GM12891 (cell line): ENCODE measurements at regions not wholly inside any gene's neighbourhood (a gene's known extent, or its start where the extent isn't known, plus 50 kb on each side); places are given as distances from the start of the nearest gene placed in this dataset.

Source experiments
- DNase-seq: peaks from one replicate; pipeline ENCODE4 v3.0.0; 2011; ENCODE audit warnings: low spot score; ENCODE audit not compliant: insufficient read length
- FAIRE-seq: peaks from 2 replicates; lab custom pipeline; 2011; peaks lifted over from hg19 to GRCh38; lab: Jason Lieb, UNC
- PAX5 ChIP-seq: IDR thresholded peaks from 2 replicates; pipeline ENCODE4 v1.6.1; 2011; ENCODE audit warnings: low read length, moderate library complexity, mild to moderate bottlenecking; ENCODE audit not compliant: insufficient read depth, severe bottlenecking
- POLR2A ChIP-seq: IDR thresholded peaks from 2 replicates; pipeline ENCODE4 v1.6.1; 2011; ENCODE audit warnings: low read depth, low read length, control low read depth
- POLR2AphosphoS5 ChIP-seq: IDR thresholded peaks from 2 replicates; pipeline ENCODE4 v1.6.1; 2011; ENCODE audit warnings: low read depth, low read length, control low read depth
- POU2F2 ChIP-seq: IDR thresholded peaks from 2 replicates; pipeline ENCODE4 v1.6.1; 2011; ENCODE audit warnings: low read depth, mild to moderate bottlenecking, control low read depth, low read length, moderate library complexity
- SPI1 ChIP-seq: IDR thresholded peaks from 2 replicates; pipeline ENCODE4 v1.6.1; 2011; ENCODE audit warnings: low read depth, low read length, control low read depth
- TAF1 ChIP-seq: IDR thresholded peaks from 2 replicates; pipeline ENCODE4 v1.6.1; 2011; ENCODE audit warnings: low read depth, low read length, control low read depth

- no peak for DNase-seq
- peak; percentile 78 for FAIRE-seq
- no peak for TF ChIP-seq POLR2A
- no peak for TF ChIP-seq TAF1
- TF ChIP-seq POLR2AphosphoS5: no peak
- no peak for TF ChIP-seq PAX5
- no peak for TF ChIP-seq POU2F2
- no peak for TF ChIP-seq SPI1
These were observed 59.9 kb downstream of the RTL9 start for GRCh38 chrX:110418316-110419235.

- DNase-seq: no peak
- no peak for FAIRE-seq
- TF ChIP-seq PAX5 (no peak), TAF1 (no peak), SPI1 (no peak), POLR2A (no peak), POLR2AphosphoS5 (no peak), POU2F2 (no peak)
These were observed 60.9 kb downstream of the RTL9 start for GRCh38 chrX:110419512-110419911.

GRCh38 chrX:110420771-110421499 lies 62.3 kb downstream of the RTL9 start:
- DNase-seq: no peak
- TF ChIP-seq POLR2AphosphoS5 (no peak), POU2F2 (no peak), SPI1 (no peak), PAX5 (no peak), TAF1 (no peak), POLR2A (no peak)
- peak; percentile 88 for FAIRE-seq

- TF ChIP-seq SPI1 (no peak), TAF1 (no peak), POLR2A (no peak), PAX5 (no peak), POU2F2 (no peak), POLR2AphosphoS5 (no peak)
- FAIRE-seq (no peak), DNase-seq (no peak)
These were observed 63.1 kb downstream of the RTL9 start for GRCh38 chrX:110421500-110422455.

- no peak for DNase-seq
- FAIRE-seq: no peak
- no peak for TF ChIP-seq POU2F2
- TF ChIP-seq POLR2A: no peak
These were observed 66.8 kb downstream of the RTL9 start for GRCh38 chrX:110425222-110426154.

GRCh38 chrX:110426155-110426504 lies 67.5 kb downstream of the RTL9 start:
- TF ChIP-seq PAX5 (no peak), TAF1 (no peak), POLR2A (no peak), POLR2AphosphoS5 (no peak), POU2F2 (no peak), SPI1 (no peak)
- FAIRE-seq: no peak
- DNase-seq: no peak

GRCh38 chrX:110427076-110427475 lies 68.4 kb downstream of the RTL9 start:
- no peak for DNase-seq
- TF ChIP-seq PAX5 (no peak), POU2F2 (no peak), POLR2A (no peak), TAF1 (no peak), SPI1 (no peak), POLR2AphosphoS5 (no peak)
- no peak for FAIRE-seq

GRCh38 chrX:110428144-110428543 lies 69.5 kb downstream of the RTL9 start:
- DNase-seq (no peak), FAIRE-seq (no peak)
- TF ChIP-seq TAF1 (no peak), POLR2AphosphoS5 (no peak), POLR2A (no peak)
